NCI-H1930 (cell line): ENCODE measurements at regions not wholly inside any gene's neighbourhood (a gene's known extent, or its start where the extent isn't known, plus 50 kb on each side); places are given as distances from the start of the nearest gene placed in this dataset.

Experiments
- DNase-seq, 2 experiments: peaks; one replicate each; lab custom pipeline; 2025; lab: John Stamatoyannopoulos, UW

GRCh38 chr9:21564175-21564574 lies 82.1 kb upstream of the IFNE start:
- no peak for DNase-seq

- no peak for DNase-seq
Observed at GRCh38 chr9:21565155-21565554, 83.0 kb upstream of the IFNE start.

GRCh38 chr9:21567926-21568325 lies 85.8 kb upstream of the IFNE start:
- DNase-seq, result no peak

GRCh38 chr9:21568484-21568883 lies 86.4 kb upstream of the IFNE start:
- DNase-seq, result no peak

GRCh38 chr9:21569721-21570120 lies 87.6 kb upstream of the IFNE start:
- DNase-seq, result no peak

- no peak for DNase-seq
Observed at GRCh38 chr9:21570643-21571275, 88.6 kb upstream of the IFNE start.

- no peak for DNase-seq
Observed at GRCh38 chr9:21574261-21574660, 92.1 kb upstream of the IFNE start.

GRCh38 chr9:21576331-21577189 lies 94.4 kb upstream of the IFNE start:
- no peak for DNase-seq

- no peak for DNase-seq
Observed at GRCh38 chr9:21579247-21579671, 97.1 kb upstream of the IFNE start.

- no peak for DNase-seq
Observed at GRCh38 chr9:21579743-21580142, 97.6 kb upstream of the IFNE start.

- no peak for DNase-seq
Observed at GRCh38 chr9:21580636-21581378, 98.7 kb upstream of the IFNE start.

GRCh38 chr9:21583628-21584377 lies 101.7 kb upstream of the IFNE start:
- DNase-seq, result no peak

- DNase-seq, result no peak
Observed at GRCh38 chr9:21584890-21585289, 102.8 kb upstream of the IFNE start.

GRCh38 chr9:21585756-21586752 lies 103.9 kb upstream of the IFNE start:
- no peak for DNase-seq

- no peak for DNase-seq
Observed at GRCh38 chr9:21589344-21590056, 107.4 kb upstream of the IFNE start.

GRCh38 chr9:21590058-21590996 lies 108.2 kb upstream of the IFNE start:
- no peak for DNase-seq

GRCh38 chr9:21591221-21592062 lies 109.3 kb upstream of the IFNE start:
- DNase-seq, result no peak

GRCh38 chr9:21592063-21592338 lies 109.9 kb upstream of the IFNE start:
- DNase-seq, result no peak
